HEK293T (cell line): ENCODE measurements at regions not wholly inside any gene's neighbourhood (a gene's known extent, or its start where the extent isn't known, plus 50 kb on each side); places are given as distances from the start of the nearest gene placed in this dataset.

Experiments used
- CTCF ChIA-PET: fragments of 350-600 bp; formaldehyde crosslinking; extraction: SDS; loops from one replicate; lab custom pipeline; 2021; ENCODE audit warnings: antibody characterized with exemption, inconsistent platforms; lab: Yijun Ruan, JAX
- POLR2A ChIA-PET: fragments of 350-600 bp; formaldehyde crosslinking; extraction: SDS; loops from one replicate; lab custom pipeline; 2020; ENCODE audit warnings: antibody characterized with exemption, inconsistent platforms; lab: Yijun Ruan, JAX
- DNase-seq: peaks from one replicate; pipeline ENCODE4 v3.0.0; 2012; ENCODE audit warnings: mixed read lengths; ENCODE audit errors: extremely low spot score
- ARNT ChIP-seq: fragments of 450-650 bp; IDR thresholded peaks from 2 replicates; pipeline ENCODE4 v1.6.1; 2017; ENCODE audit warnings: mild to moderate bottlenecking
- BHLHE40 ChIP-seq: fragments of 450-650 bp; IDR thresholded peaks from 2 replicates; pipeline ENCODE4 v1.6.1; 2016; ENCODE audit warnings: mild to moderate bottlenecking, moderate library complexity, borderline replicate concordance
- CTBP1 ChIP-seq: fragments of 450-650 bp; IDR thresholded peaks from 2 replicates; pipeline ENCODE4 v1.6.1; 2016; ENCODE audit warnings: borderline replicate concordance
- ELF4 ChIP-seq: fragments of 450-650 bp; IDR thresholded peaks from 2 replicates; pipeline ENCODE4 v1.6.1; 2017; ENCODE audit warnings: antibody characterized with exemption
- FOXA1 ChIP-seq: fragments of 450-650 bp; IDR thresholded peaks from 2 replicates; pipeline ENCODE4 v1.6.1; 2016; ENCODE audit warnings: mild to moderate bottlenecking
- FOXK2 ChIP-seq: fragments of 450-650 bp; IDR thresholded peaks from 2 replicates; pipeline ENCODE4 v1.6.1; 2016; ENCODE audit warnings: mild to moderate bottlenecking
- FOXM1 ChIP-seq: fragments of 450-650 bp; IDR thresholded peaks from 2 replicates; pipeline ENCODE4 v1.6.1; 2017; ENCODE audit warnings: mild to moderate bottlenecking, borderline replicate concordance
- HDGF ChIP-seq: fragments of 450-650 bp; IDR thresholded peaks from 2 replicates; pipeline ENCODE4 v1.6.1; 2017; ENCODE audit warnings: antibody characterized with exemption, borderline replicate concordance
- L3MBTL2 ChIP-seq: fragments of 450-650 bp; conservative IDR thresholded peaks from 2 replicates; pipeline ENCODE4 v1.6.1; 2016; ENCODE audit warnings: mild to moderate bottlenecking
- LEF1 ChIP-seq: fragments of 450-650 bp; IDR thresholded peaks from 2 replicates; pipeline ENCODE4 v1.6.1; 2017; ENCODE audit warnings: mild to moderate bottlenecking, borderline replicate concordance
- NFRKB ChIP-seq: fragments of 450-650 bp; IDR thresholded peaks from 2 replicates; pipeline ENCODE4 v1.6.1; 2016; ENCODE audit warnings: mild to moderate bottlenecking, moderate library complexity
- SP1 ChIP-seq: fragments of 450-650 bp; IDR thresholded peaks from 2 replicates; pipeline ENCODE4 v1.6.1; 2017
- SUZ12 ChIP-seq: fragments of 450-650 bp; IDR thresholded peaks from 2 replicates; pipeline ENCODE4 v1.6.1; 2016; ENCODE audit warnings: mild to moderate bottlenecking
- TARDBP ChIP-seq: fragments of 450-650 bp; IDR thresholded peaks from 2 replicates; pipeline ENCODE4 v1.6.1; 2016
- ZNF384 ChIP-seq: fragments of 450-650 bp; IDR thresholded peaks from 2 replicates; pipeline ENCODE4 v1.6.1; 2016
- TF ChIP-seq, protein P1 (sequence below): fragments of 450-650 bp; IDR thresholded peaks from 2 replicates; pipeline ENCODE4 v1.6.1; 2016

DNA sequence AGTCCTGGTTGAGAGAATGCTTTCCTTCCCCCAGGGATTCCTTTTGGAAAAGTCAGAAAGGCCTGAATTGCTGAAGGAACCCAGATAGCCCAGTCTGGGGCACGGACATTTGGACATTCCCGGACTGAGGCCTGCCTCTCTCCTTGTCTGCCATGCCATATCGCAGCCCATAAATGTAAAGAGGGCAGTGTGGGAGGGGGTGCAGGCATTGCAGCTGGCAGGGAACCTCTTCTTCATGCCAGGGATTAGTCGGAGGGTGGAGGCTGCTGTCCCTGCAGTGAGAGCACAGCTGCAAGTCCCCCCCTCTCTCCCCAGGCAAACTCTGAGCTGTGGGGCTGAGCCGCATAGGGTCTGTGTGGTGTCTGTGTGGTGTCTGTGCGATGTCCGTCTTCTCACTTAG, 486.0 kb upstream of the MKI67 start:
- DNase-seq = no peak
- ChIA-PET CTCF (no interaction called here), POLR2A (no interaction called here)
- TF ChIP-seq SUZ12 = no peak

DNA sequence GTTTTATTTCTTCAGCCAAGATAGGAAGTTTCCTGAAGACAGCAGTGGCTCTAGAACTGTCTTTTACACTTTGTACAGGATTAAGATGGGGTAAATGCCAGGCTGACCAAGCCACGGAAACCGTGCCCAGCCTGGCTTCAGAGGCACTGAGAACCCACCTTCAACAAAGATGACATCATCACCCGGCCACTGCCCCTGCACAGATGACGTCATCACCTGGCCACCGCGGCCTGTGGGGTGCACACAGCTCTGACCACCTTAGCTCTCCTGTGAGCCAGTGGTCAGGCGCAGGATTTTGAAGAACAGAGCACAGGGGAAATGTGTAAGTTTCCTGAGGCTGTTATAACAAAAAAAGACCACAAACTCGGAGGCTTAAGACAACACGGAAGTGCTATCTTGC, 486.4 kb upstream of the MKI67 start:
- TF ChIP-seq ARNT = no peak
- no peak for TF ChIP-seq FOXK2
- TF ChIP-seq L3MBTL2 = no peak
- TF ChIP-seq ZNF384 = no peak
- TF ChIP-seq HDGF = no peak
- no peak for TF ChIP-seq FOXM1
- TF ChIP-seq CTBP1 = no peak
- no peak for TF ChIP-seq BHLHE40
- no peak for TF ChIP-seq SUZ12
- no peak for TF ChIP-seq TARDBP
- TF ChIP-seq LEF1 = no peak
- TF ChIP-seq FOXA1 = no peak
- TF ChIP-seq NFRKB = no peak
- TF ChIP-seq ELF4 = no peak
- TF ChIP-seq SP1 = no peak
- TF ChIP-seq, protein P1, sequence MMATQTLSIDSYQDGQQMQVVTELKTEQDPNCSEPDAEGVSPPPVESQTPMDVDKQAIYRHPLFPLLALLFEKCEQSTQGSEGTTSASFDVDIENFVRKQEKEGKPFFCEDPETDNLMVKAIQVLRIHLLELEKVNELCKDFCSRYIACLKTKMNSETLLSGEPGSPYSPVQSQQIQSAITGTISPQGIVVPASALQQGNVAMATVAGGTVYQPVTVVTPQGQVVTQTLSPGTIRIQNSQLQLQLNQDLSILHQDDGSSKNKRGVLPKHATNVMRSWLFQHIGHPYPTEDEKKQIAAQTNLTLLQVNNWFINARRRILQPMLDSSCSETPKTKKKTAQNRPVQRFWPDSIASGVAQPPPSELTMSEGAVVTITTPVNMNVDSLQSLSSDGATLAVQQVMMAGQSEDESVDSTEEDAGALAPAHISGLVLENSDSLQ = no peak
- ChIA-PET CTCF (no interaction called here), POLR2A (no interaction called here)
- no peak for DNase-seq

DNA sequence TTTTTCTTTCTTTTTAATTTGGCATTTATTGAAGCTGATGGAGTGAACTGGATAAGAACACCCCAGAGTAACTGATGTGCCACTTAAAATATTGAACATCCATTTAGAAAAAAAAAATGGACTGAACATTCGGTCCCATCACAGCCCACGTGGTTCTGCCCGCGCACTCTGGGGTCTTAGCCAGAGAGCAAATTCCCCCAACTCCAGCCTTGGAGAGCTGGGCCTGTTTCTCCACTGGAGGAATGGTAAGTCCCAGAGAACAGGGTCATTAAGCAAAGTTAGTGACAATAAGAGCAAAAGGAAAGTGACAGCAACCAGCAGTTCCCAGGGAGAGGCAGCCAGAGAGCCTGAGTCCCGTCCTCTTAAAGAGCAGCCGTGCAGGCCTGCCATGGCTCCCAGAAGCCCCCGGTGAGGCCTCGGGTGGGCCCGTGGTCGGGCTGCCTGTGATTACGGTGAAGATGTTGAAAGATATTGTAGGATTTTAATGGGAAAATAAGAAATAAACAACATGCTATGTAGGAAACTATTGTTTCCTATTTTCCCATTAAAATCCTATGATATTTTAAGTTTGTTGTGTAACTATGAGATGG, 487.9 kb upstream of the MKI67 start:
- CTCF ChIA-PET = no interaction called here

DNA sequence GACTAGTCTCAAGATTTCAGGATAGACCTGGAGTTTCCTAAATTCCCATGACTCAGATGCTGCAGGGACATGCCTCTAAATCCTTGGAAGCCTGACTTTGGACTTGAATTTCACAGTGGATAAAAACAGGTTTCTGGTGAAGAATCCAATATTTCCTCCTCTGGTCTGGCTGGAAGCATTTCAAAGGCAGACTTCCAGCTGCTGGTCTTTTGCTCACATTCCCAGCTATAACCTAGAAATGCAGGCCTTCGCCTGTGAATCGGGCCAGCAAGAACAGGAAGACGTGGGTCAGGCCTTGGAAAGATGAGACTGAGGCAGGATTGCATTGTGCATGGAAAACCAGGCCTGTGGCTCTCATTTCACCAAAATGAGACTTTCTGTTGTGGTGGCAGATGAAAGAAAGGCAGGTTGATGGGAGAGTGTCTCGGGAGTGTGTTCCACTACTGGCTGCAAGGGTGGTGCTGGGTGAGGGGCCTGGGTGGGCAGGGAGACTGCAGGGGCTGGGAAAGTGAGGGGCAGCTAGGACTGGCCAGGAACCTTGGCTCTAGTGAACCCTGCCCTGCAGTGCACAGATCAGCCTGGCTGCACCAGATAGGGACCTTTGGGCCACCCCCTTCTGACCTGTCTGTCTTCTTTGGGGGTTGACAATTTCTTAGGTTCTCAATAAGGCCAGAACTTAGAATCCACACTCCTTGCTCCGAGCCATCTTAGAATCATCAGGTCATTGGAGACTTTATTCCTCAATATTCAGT, 488.8 kb upstream of the MKI67 start:
- POLR2A ChIA-PET = no interaction called here
- CTCF ChIA-PET = no interaction called here
- no peak for TF ChIP-seq ZNF384
- TF ChIP-seq SUZ12 = no peak
- no peak for TF ChIP-seq SP1
- no peak for DNase-seq

More for the DNA sequence above, 487.9 kb upstream of the MKI67 start:
- no peak for DNase-seq
- TF ChIP-seq BHLHE40 = no peak
- TF ChIP-seq HDGF = no peak
- TF ChIP-seq, protein P1 = no peak
- no peak for TF ChIP-seq ARNT
- no peak for TF ChIP-seq NFRKB
- TF ChIP-seq ELF4 = no peak
- no peak for TF ChIP-seq ZNF384
- no peak for TF ChIP-seq FOXK2
- TF ChIP-seq LEF1 = no peak
- TF ChIP-seq L3MBTL2 = no peak
- TF ChIP-seq SUZ12 = no peak
- TF ChIP-seq CTBP1 = no peak
- no peak for TF ChIP-seq SP1
- TF ChIP-seq TARDBP = no peak
- no peak for TF ChIP-seq FOXM1
- TF ChIP-seq FOXA1 = no peak
- POLR2A ChIA-PET = no interaction called here

DNA sequence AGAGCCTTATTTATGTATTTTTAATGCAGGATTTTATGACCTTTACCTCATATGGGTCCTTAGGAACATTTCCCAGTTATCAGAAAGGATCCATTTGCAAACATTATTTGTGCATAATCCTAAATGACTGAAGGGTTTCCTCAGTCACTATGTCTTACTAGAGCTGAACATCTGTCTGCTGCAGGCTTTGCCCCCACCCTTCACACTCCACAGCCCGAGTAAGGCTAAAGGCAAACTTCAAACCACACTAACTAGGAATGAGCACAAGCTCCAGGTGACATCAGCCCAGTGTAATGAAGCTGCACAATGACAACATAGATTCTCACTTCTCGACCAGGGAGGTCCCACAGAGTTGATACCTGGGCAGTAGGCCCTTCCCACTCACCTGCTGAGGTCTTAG, 491.3 kb upstream of the MKI67 start:
- TF ChIP-seq ARNT = no peak
- TF ChIP-seq FOXM1 = no peak
- TF ChIP-seq ZNF384 = no peak
- no peak for TF ChIP-seq SP1
- TF ChIP-seq HDGF = no peak
- DNase-seq = no peak
- ChIA-PET POLR2A (no interaction called here), CTCF (no interaction called here)

DNA sequence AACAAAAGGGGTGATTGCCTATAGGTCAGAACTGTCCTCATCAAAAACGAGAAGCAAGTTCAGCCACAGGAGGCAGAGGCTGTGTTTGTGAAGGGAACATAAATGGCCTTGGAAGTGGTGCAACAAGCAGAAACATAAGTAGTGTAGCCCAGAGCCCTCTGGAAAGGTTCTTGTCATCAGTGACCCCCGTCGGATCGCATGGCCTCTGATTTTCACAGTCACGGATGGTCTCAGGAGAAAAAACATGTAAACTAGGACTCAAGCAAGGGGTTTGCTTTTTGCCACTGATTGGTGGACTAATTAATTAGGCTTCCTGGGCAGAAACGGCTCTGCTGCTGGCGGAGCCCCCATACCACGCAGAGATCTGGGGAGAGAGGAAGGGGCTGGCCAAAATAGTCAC, 496.5 kb upstream of the MKI67 start:
- DNase-seq = no peak
- ChIA-PET POLR2A (no interaction called here), CTCF (no interaction called here)
- no peak for TF ChIP-seq ELF4
- no peak for TF ChIP-seq ARNT
- no peak for TF ChIP-seq SP1
- TF ChIP-seq FOXK2 = no peak
- TF ChIP-seq ZNF384 = no peak
- TF ChIP-seq FOXA1 = no peak
- no peak for TF ChIP-seq L3MBTL2
- no peak for TF ChIP-seq LEF1
- TF ChIP-seq, protein P1 = no peak
- no peak for TF ChIP-seq FOXM1
- TF ChIP-seq TARDBP = no peak
- no peak for TF ChIP-seq BHLHE40
- TF ChIP-seq NFRKB = no peak
- no peak for TF ChIP-seq HDGF
- TF ChIP-seq CTBP1 = no peak
- no peak for TF ChIP-seq SUZ12
